ENCODE measurements at regions not wholly inside any gene's neighbourhood (a gene's known extent, or its start where the extent isn't known, plus 50 kb on each side); places are given as distances from the start of the nearest gene placed in this dataset.
"Not testable (repeated sequence)": the region's sequence is repeated elsewhere in the genome, so short reads cannot be mapped to it uniquely, and the experiment has no call there.

GRCh38 chr14:106129274-106129673, 602.9 kb downstream of the TMEM121 start:
- Histone ChIP-seq H3K27ac (ENCODE audit: low read depth in 2 of 2, low read length in 1 of 2) (no peak overlapping the region), H3K4me3 (ENCODE audit: low read depth in 1 of 2, low read length in 2 of 2) (no peak overlapping the region), H3K4me1 (ENCODE audit: control insufficient read depth in 2 of 2, insufficient read depth in 2 of 2, low read length in 1 of 2) (no peaks in the 10 kb centered on the region), H3K36me3 (ENCODE audit: control insufficient read depth in 2 of 2, insufficient read depth in 2 of 2, low read length in 1 of 2) (no peaks in the 10 kb centered on the region), H3K27me3 (ENCODE audit: control insufficient read depth in 1 of 2, insufficient read depth in 2 of 2, low read length in 2 of 2) (no peaks in the 10 kb centered on the region), H3K9me3 (ENCODE audit: control insufficient read depth in 2 of 2, insufficient read depth in 1 of 2, low read depth in 1 of 2, low read length in 1 of 2) (no peaks in the 10 kb centered on the region)
- WGBS, 2 donors = 64 to 74% methylated on average over 5 of the region's 5 CpGs

GRCh38 chr14:106129904-106130661, 603.7 kb downstream of the TMEM121 start:
- not testable (repeated sequence) for H3K27me3 ChIP-seq (ENCODE audit: control insufficient read depth in 1 of 2, insufficient read depth in 2 of 2, low read length in 2 of 2); H3K27ac ChIP-seq (ENCODE audit: low read depth in 2 of 2, low read length in 1 of 2); H3K4me3 ChIP-seq (ENCODE audit: low read depth in 1 of 2, low read length in 2 of 2); H3K9me3 ChIP-seq (ENCODE audit: control insufficient read depth in 2 of 2, insufficient read depth in 1 of 2, low read depth in 1 of 2, low read length in 1 of 2); H3K36me3 ChIP-seq (ENCODE audit: control insufficient read depth in 2 of 2, insufficient read depth in 2 of 2, low read length in 1 of 2); H3K4me1 ChIP-seq (ENCODE audit: control insufficient read depth in 2 of 2, insufficient read depth in 2 of 2, low read length in 1 of 2)
- WGBS, 2 donors = 54 to 58% methylated on average over 8 of the region's 8 CpGs

- not testable (repeated sequence) for H3K9me3 ChIP-seq (ENCODE audit: control insufficient read depth in 2 of 2, insufficient read depth in 1 of 2, low read depth in 1 of 2, low read length in 1 of 2); H3K27me3 ChIP-seq (ENCODE audit: control insufficient read depth in 1 of 2, insufficient read depth in 2 of 2, low read length in 2 of 2); H3K36me3 ChIP-seq (ENCODE audit: control insufficient read depth in 2 of 2, insufficient read depth in 2 of 2, low read length in 1 of 2); H3K4me1 ChIP-seq (ENCODE audit: control insufficient read depth in 2 of 2, insufficient read depth in 2 of 2, low read length in 1 of 2); H3K4me3 ChIP-seq (ENCODE audit: low read depth in 1 of 2, low read length in 2 of 2); H3K27ac ChIP-seq (ENCODE audit: low read depth in 2 of 2, low read length in 1 of 2)
- 38 to 45% methylated on average over 2 of the region's 2 CpGs for WGBS, 2 donors
These were observed 606.7 kb downstream of the TMEM121 start for GRCh38 chr14:106133126-106133525.

GRCh38 chr14:106134886-106135285, 608.5 kb downstream of the TMEM121 start:
- Histone ChIP-seq H3K27ac (ENCODE audit: low read depth in 2 of 2, low read length in 1 of 2) (no peak overlapping the region), H3K9me3 (ENCODE audit: control insufficient read depth in 2 of 2, insufficient read depth in 1 of 2, low read depth in 1 of 2, low read length in 1 of 2) (no peaks in the 10 kb centered on the region), H3K36me3 (ENCODE audit: control insufficient read depth in 2 of 2, insufficient read depth in 2 of 2, low read length in 1 of 2) (no peaks in the 10 kb centered on the region), H3K4me3 (ENCODE audit: low read depth in 1 of 2, low read length in 2 of 2) (no peak overlapping the region), H3K4me1 (ENCODE audit: control insufficient read depth in 2 of 2, insufficient read depth in 2 of 2, low read length in 1 of 2) (no peaks in the 10 kb centered on the region), H3K27me3 (ENCODE audit: control insufficient read depth in 1 of 2, insufficient read depth in 2 of 2, low read length in 2 of 2) (no peaks in the 10 kb centered on the region)
- WGBS, 2 donors = 45 to 49% methylated on average over 5 of the region's 5 CpGs

- 75 to 84% methylated on average over 14 to 18 of the region's 18 CpGs for WGBS, 2 donors
- Histone ChIP-seq H3K27me3 (ENCODE audit: control insufficient read depth in 1 of 2, insufficient read depth in 2 of 2, low read length in 2 of 2) (no peaks in the 10 kb centered on the region), H3K9me3 (ENCODE audit: control insufficient read depth in 2 of 2, insufficient read depth in 1 of 2, low read depth in 1 of 2, low read length in 1 of 2) (no peaks in the 10 kb centered on the region)
These were observed 615.1 kb downstream of the TMEM121 start for GRCh38 chr14:106141242-106142220.

GRCh38 chr14:106145731-106146130, 619.3 kb downstream of the TMEM121 start:
- WGBS, 2 donors = 64 to 71% methylated on average over 6 of the region's 6 CpGs
- not testable (repeated sequence) for H3K4me3 ChIP-seq (ENCODE audit: low read depth in 1 of 2, low read length in 2 of 2); H3K27me3 ChIP-seq (ENCODE audit: control insufficient read depth in 1 of 2, insufficient read depth in 2 of 2, low read length in 2 of 2); H3K36me3 ChIP-seq (ENCODE audit: control insufficient read depth in 2 of 2, insufficient read depth in 2 of 2, low read length in 1 of 2); H3K27ac ChIP-seq (ENCODE audit: low read depth in 2 of 2, low read length in 1 of 2); H3K9me3 ChIP-seq (ENCODE audit: control insufficient read depth in 2 of 2, insufficient read depth in 1 of 2, low read depth in 1 of 2, low read length in 1 of 2); H3K4me1 ChIP-seq (ENCODE audit: control insufficient read depth in 2 of 2, insufficient read depth in 2 of 2, low read length in 1 of 2)

More at GRCh38 chr14:106141242-106142220, 615.1 kb downstream of the TMEM121 start:
- Histone ChIP-seq H3K27ac (ENCODE audit: low read depth in 2 of 2, low read length in 1 of 2) (no peak overlapping the region), H3K4me1 (ENCODE audit: control insufficient read depth in 2 of 2, insufficient read depth in 2 of 2, low read length in 1 of 2) (no peaks in the 10 kb centered on the region), H3K4me3 (ENCODE audit: low read depth in 1 of 2, low read length in 2 of 2) (no peak overlapping the region), H3K36me3 (ENCODE audit: control insufficient read depth in 2 of 2, insufficient read depth in 2 of 2, low read length in 1 of 2) (no peaks in the 10 kb centered on the region)

GRCh38 chr14:106153362-106153955, 627.1 kb downstream of the TMEM121 start:
- not testable (repeated sequence) for H3K4me1 ChIP-seq (ENCODE audit: control insufficient read depth in 2 of 2, insufficient read depth in 2 of 2, low read length in 1 of 2); H3K27me3 ChIP-seq (ENCODE audit: control insufficient read depth in 1 of 2, insufficient read depth in 2 of 2, low read length in 2 of 2); H3K9me3 ChIP-seq (ENCODE audit: control insufficient read depth in 2 of 2, insufficient read depth in 1 of 2, low read depth in 1 of 2, low read length in 1 of 2); H3K36me3 ChIP-seq (ENCODE audit: control insufficient read depth in 2 of 2, insufficient read depth in 2 of 2, low read length in 1 of 2); H3K27ac ChIP-seq (ENCODE audit: low read depth in 2 of 2, low read length in 1 of 2); H3K4me3 ChIP-seq (ENCODE audit: low read depth in 1 of 2, low read length in 2 of 2)
- WGBS, 2 donors = 20 to 26% methylated on average over 17 of the region's 17 CpGs

GRCh38 chr14:106163316-106163715, 636.9 kb downstream of the TMEM121 start:
- 49 to 59% methylated on average over 3 of the region's 3 CpGs for WGBS, 2 donors
- Histone ChIP-seq H3K9me3 (ENCODE audit: control insufficient read depth in 2 of 2, insufficient read depth in 1 of 2, low read depth in 1 of 2, low read length in 1 of 2) (no peaks in the 10 kb centered on the region), H3K4me1 (ENCODE audit: control insufficient read depth in 2 of 2, insufficient read depth in 2 of 2, low read length in 1 of 2) (no peaks in the 10 kb centered on the region), H3K36me3 (ENCODE audit: control insufficient read depth in 2 of 2, insufficient read depth in 2 of 2, low read length in 1 of 2) (no peaks in the 10 kb centered on the region), H3K27me3 (ENCODE audit: control insufficient read depth in 1 of 2, insufficient read depth in 2 of 2, low read length in 2 of 2) (no peaks in the 10 kb centered on the region), H3K27ac (ENCODE audit: low read depth in 2 of 2, low read length in 1 of 2) (no peak overlapping the region), H3K4me3 (ENCODE audit: low read depth in 1 of 2, low read length in 2 of 2) (no peak overlapping the region)

- H3K4me1 ChIP-seq (ENCODE audit: control insufficient read depth in 2 of 2, insufficient read depth in 2 of 2, low read length in 1 of 2); H3K27ac ChIP-seq (ENCODE audit: low read depth in 2 of 2, low read length in 1 of 2); H3K9me3 ChIP-seq (ENCODE audit: control insufficient read depth in 2 of 2, insufficient read depth in 1 of 2, low read depth in 1 of 2, low read length in 1 of 2); H3K36me3 ChIP-seq (ENCODE audit: control insufficient read depth in 2 of 2, insufficient read depth in 2 of 2, low read length in 1 of 2); H3K27me3 ChIP-seq (ENCODE audit: control insufficient read depth in 1 of 2, insufficient read depth in 2 of 2, low read length in 2 of 2); H3K4me3 ChIP-seq (ENCODE audit: low read depth in 1 of 2, low read length in 2 of 2): not testable (repeated sequence)
- WGBS, 2 donors = 51 to 63% methylated on average over 3 of the region's 3 CpGs
These were observed 637.4 kb downstream of the TMEM121 start for GRCh38 chr14:106163812-106164211.
